Activated naive CD8-positive, alpha-beta T cell treated with anti-CD3 and anti-CD28 coated beads, Interleukin-2, amount 10 ng/mL, durations not matched to agents 7 days and 5 days (primary cell): ENCODE measurements at regions not wholly inside any gene's neighbourhood (a gene's known extent, or its start where the extent isn't known, plus 50 kb on each side); places are given as distances from the start of the nearest gene placed in this dataset.
A peak's percentile ranks its signal among the peaks of the same experiment; 100 is the strongest.
"Not testable (repeated sequence)": the region's sequence is repeated elsewhere in the genome, so short reads cannot be mapped to it uniquely, and the experiment has no call there.

Experiments used
- ATAC-seq: fragments of 150-1000 bp; cut with Tn5 transposase; one replicate; pipeline ENCODE4 v1.10.0; 2021; ENCODE audit warnings: low read depth, moderate library complexity
- POLR2A ChIA-PET: fragments of 350-600 bp; sonication (Branson Sonifier 250); formaldehyde crosslinking; loops from one replicate; lab custom pipeline; 2021; ENCODE audit warnings: antibody characterized with exemption; lab: Charles Lee
- DNase-seq: peaks from one replicate; pipeline ENCODE4 v3.0.0; 2021
- H3K27ac Mint-ChIP-seq: one replicate; pipeline ENCODE4 v1.8.0; 2022; ENCODE audit warnings: mild to moderate bottlenecking, mixed read lengths
- H3K27me3 Mint-ChIP-seq: one replicate; pipeline ENCODE4 v1.8.0; 2022; ENCODE audit warnings: mild to moderate bottlenecking, moderate library complexity, mixed read lengths
- H3K36me3 Mint-ChIP-seq: one replicate; pipeline ENCODE4 v1.8.0; 2021; ENCODE audit warnings: mild to moderate bottlenecking, mixed read lengths
- H3K4me1 Mint-ChIP-seq: one replicate; pipeline ENCODE4 v1.8.0; 2021; ENCODE audit warnings: mixed read lengths
- H3K4me3 Mint-ChIP-seq: one replicate; pipeline ENCODE4 v1.8.0; 2022; ENCODE audit warnings: mild to moderate bottlenecking, moderate library complexity, mixed read lengths
- H3K9me3 Mint-ChIP-seq: one replicate; pipeline ENCODE4 v1.8.0; 2021; ENCODE audit warnings: mixed read lengths

DNA sequence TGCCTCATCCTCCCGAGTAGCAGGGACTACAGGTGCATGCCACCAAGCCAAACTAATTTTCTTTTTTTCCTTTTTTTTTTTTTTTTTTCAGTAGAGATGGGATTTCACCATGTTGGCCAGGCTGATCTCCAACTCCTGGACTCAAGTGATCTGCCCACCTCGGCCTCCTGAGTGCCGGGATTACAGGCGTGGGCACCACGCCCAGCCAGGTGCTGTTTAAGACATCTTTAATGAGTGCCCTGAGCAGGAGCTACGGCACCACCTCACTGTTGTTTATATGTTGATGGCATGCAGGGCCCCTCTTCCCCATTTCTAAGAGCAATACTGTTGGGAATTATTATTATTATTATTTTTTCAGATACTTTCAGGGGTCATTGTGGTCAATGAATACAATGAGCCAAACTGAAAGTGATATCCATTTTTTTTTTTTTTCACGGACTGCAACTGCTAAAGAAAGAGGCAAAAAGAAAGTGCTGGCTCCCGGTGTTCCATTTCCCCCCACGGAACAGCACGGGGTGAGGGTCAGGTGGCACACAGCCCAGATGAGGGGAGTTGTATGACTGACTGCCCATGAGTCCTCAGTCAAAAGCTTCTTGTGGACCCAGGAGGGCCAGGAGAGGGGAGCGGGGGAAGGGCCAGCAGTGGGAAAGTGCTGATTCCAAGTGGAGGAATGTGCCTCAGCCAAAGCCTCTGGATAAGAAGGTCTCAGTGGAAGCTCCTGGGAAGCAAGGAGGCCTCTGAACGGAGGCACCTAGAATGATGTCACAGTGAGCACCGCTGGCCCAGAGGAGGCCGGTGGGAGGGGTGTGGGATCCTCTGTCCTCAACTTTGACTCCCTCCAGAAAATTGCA, 101.8 kb upstream of the HPF1 start:
- no peaks in the 10 kb centered on the region for H3K9me3 Mint-ChIP-seq
- POLR2A ChIA-PET: no interaction called here
- peaks cover 2% of the 10 kb centered on the region for H3K27me3 Mint-ChIP-seq
- H3K36me3 Mint-ChIP-seq: no peaks in the 10 kb centered on the region
- no peak overlapping the region for H3K27ac Mint-ChIP-seq
- H3K4me1 Mint-ChIP-seq: no peaks in the 10 kb centered on the region
- H3K4me3 Mint-ChIP-seq: no peak overlapping the region
- no peak for ATAC-seq
- no peak for DNase-seq

DNA sequence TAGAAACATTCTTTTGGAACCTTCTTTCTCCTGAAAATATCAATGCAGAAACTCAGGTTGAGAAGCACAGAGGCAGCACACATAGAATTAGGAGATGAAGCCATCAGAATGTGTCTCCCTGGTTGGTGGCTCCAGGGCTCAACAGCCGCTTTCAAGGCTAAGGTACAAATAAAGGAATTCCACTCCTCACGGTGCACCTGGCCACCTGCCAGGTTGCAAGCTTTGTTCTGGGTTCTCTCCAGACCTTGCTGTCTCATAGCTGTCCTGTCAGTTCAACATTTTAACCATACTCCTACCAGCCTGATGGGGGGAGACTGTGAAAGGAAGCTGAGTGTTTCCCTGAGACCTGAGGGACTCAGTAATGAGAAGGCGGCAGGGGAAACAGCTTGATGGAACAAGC, 96.3 kb upstream of the HPF1 start:
- Mint-ChIP-seq H3K4me1 (no peaks in the 10 kb centered on the region), H3K27me3 (peaks cover 9% of the 10 kb centered on the region), H3K27ac (no peak overlapping the region), H3K4me3 (no peak overlapping the region), H3K36me3 (no peaks in the 10 kb centered on the region), H3K9me3 (no peaks in the 10 kb centered on the region)
- ATAC-seq (no peak), DNase-seq (no peak)
- POLR2A ChIA-PET: no interaction called here

DNA sequence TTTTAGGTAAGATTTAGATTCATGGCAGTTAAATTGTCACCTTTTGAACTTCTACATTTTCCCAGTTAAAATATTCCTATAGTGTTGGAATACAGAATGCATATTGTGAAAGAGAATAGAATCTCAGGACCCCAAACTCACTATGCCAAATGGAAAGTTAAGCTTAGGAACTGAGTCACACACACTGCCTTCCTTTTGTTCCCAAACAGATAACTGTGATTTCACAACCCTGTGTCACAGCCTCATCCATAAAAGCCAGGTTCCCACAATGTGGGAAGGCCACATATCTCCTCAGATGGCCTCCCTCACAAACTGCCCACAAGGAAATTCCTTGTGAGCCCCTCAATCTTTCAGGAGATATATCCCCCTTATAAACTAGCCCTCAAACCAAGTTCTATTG, 94.7 kb upstream of the HPF1 start:
- Mint-ChIP-seq H3K36me3 (no peaks in the 10 kb centered on the region), H3K4me1 (no peaks in the 10 kb centered on the region), H3K27me3 (peaks cover 12% of the 10 kb centered on the region), H3K4me3 (no peak overlapping the region), H3K27ac (no peak overlapping the region), H3K9me3 (no peaks in the 10 kb centered on the region)
- no peak for ATAC-seq
- no peak for DNase-seq
- POLR2A ChIA-PET: no interaction called here

DNA sequence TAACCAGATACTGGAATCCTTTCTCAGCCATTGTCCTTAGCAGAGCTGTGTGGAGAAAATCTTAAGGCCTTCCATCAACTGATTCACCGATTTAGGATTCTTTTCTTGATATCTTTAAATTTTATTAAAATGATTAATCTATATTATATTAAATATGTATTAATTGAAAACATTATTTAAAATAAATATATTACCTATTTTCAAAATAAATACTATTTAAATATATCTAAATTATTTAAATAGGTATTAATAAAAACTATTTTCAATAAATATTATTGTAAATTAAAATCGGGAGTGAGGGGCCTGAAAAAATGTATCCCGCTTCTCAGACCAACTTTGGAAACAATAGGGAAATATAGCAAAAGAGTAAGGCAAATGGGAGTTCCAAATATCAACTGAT, 94.0 kb upstream of the HPF1 start:
- Mint-ChIP-seq H3K36me3 (no peaks in the 10 kb centered on the region), H3K9me3 (no peaks in the 10 kb centered on the region), H3K27me3 (peaks cover 12% of the 10 kb centered on the region), H3K4me3 (no peak overlapping the region), H3K27ac (no peak overlapping the region), H3K4me1 (no peaks in the 10 kb centered on the region)
- DNase-seq (no peak), ATAC-seq (no peak)
- POLR2A ChIA-PET: no interaction called here

DNA sequence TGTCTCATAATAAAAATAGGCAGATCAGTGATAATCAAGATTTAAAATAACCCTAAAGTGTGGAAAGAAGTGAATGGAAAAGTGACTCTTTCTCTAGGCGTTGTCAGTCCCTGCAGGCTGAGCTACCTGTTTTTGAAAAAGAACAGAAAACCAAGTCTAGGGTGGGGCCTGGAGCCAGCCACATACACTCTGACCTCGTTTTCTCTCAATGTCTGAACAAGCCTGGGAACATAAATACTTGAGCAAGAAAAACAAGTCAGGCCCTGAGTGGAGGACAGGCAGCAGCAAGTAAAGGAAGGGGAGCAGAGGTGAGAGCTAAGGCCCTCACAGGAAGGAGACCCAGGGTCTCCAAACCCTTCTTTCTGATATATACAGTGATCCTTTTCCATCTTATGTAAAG, 91.7 kb upstream of the HPF1 start:
- Mint-ChIP-seq H3K4me1 (no peaks in the 10 kb centered on the region), H3K27me3 (peaks cover 10% of the 10 kb centered on the region), H3K4me3 (no peak overlapping the region), H3K36me3 (no peaks in the 10 kb centered on the region), H3K27ac (no peak overlapping the region), H3K9me3 (no peaks in the 10 kb centered on the region)
- POLR2A ChIA-PET: no interaction called here
- ATAC-seq (no peak), DNase-seq (no peak)

DNA sequence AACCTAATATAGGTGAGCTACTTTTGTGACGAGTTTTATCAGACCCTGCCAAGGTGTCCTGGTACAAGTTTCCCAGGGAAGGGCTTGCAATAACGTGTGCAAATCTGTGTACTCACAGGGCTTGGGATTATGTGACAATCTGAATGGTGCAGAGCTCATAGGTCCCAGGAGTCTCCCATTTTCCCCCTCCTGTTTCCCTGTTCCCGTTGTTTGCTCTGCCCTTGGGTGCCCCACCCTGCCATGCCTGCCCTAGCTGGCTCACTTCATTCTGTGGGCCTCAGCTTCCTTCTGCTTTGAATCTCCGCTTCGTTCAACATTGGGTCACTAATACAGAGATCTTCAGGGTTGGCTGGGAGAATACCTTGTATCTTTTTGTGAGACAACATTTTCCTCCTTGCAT, 90.3 kb upstream of the HPF1 start:
- Mint-ChIP-seq H3K9me3 (no peaks in the 10 kb centered on the region), H3K36me3 (no peaks in the 10 kb centered on the region), H3K4me3 (no peak overlapping the region), H3K27ac (no peak overlapping the region), H3K4me1 (no peaks in the 10 kb centered on the region), H3K27me3 (peaks cover 8% of the 10 kb centered on the region)
- POLR2A ChIA-PET: no interaction called here
- ATAC-seq (no peak), DNase-seq (no peak)

DNA sequence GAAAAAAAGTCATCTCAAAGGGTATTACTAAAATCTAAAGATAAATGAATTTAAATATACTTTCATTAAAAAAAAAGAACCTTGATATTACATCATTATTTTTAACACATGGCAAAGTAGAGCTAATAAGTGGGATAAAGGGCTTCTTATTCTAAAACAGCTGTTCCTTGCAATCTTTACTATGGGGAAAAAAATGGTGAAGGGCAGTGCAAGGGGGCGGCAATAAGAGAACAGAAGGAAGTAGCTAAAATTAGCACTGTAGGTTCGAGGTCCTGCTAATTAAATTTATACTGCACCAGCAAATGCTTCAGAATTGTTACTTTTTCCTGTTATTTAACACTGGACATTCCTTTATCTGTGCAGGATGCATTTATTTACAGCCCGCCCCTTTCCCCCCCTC, 89.4 kb upstream of the HPF1 start:
- Mint-ChIP-seq H3K27me3 (peaks cover 8% of the 10 kb centered on the region), H3K36me3 (no peaks in the 10 kb centered on the region), H3K27ac (no peak overlapping the region), H3K9me3 (no peaks in the 10 kb centered on the region), H3K4me1 (no peaks in the 10 kb centered on the region), H3K4me3 (no peak overlapping the region)
- DNase-seq: no peak
- POLR2A ChIA-PET: no interaction called here
- ATAC-seq: no peak

DNA sequence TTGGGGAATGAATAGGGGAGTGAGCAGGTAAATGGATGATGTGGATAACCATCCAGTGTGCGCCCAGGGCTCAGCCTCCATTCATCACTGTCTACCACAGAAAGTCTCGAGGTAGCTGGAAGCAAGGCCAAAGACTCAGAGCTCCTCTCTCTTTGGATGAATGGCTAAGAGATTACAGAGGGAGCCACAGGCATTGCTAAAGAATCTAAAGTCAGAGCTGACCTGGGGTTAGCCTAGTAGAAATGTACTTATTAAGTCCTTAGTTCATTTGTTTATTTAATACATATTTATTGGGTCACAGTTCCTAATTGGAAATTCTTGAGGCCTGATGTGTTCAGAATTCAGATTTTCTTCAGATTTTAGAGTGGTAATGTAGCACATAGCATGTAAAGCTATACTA, 88.7 kb upstream of the HPF1 start:
- Mint-ChIP-seq H3K4me1 (no peaks in the 10 kb centered on the region), H3K36me3 (no peaks in the 10 kb centered on the region), H3K4me3 (no peak overlapping the region), H3K27me3 (peaks cover 8% of the 10 kb centered on the region), H3K27ac (no peak overlapping the region), H3K9me3 (no peaks in the 10 kb centered on the region)
- ATAC-seq (no peak), DNase-seq (no peak)
- POLR2A ChIA-PET: no interaction called here

DNA sequence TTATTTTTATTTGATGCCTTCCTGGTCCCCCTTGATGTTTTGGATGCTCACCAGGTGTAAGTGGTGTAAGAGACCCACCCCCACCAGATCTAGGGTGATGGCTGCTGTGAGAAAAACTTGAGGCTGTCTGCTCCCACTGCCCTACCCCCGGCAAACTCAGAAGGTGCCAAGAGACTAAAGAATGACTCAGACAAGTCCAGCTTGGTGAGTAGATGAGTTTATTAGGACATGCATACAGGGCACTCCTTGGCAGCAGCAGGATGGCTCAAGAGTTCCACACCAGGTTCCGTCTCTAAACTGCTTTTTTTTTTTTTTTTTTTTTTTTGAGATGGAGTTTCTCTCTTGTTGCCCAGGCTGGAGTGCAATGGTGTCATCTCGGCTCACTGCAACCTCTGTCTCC, 84.0 kb upstream of the HPF1 start:
- POLR2A ChIA-PET: no interaction called here
- Mint-ChIP-seq H3K27ac (no peak overlapping the region), H3K27me3 (peaks cover 3% of the 10 kb centered on the region), H3K36me3 (no peaks in the 10 kb centered on the region), H3K4me3 (no peak overlapping the region), H3K4me1 (no peaks in the 10 kb centered on the region), H3K9me3 (peaks cover 2% of the 10 kb centered on the region)
- DNase-seq (no peak), ATAC-seq (no peak)

DNA sequence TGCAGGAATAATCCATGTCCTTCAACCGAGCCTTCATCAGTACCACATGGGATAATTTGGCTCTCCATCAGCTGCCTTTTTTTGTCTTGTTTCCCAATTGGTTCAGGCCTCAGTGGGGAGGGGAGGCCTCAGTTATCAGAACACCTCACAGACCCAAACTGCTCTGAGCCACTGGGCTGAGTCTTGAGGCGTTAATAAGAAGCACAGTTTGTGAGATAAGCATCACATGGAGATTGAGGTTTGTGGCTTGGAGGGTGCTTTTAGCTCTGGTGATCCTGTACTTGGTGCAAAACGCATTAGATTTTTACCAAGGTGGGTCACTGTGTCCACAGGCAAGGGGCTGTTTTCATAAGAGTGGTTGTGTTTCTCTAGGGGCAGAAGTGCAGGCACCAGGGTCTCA, 82.8 kb upstream of the HPF1 start:
- POLR2A ChIA-PET: no interaction called here
- ATAC-seq (no peak), DNase-seq (no peak)
- no peak overlapping the region for H3K4me3 Mint-ChIP-seq
- H3K27me3 Mint-ChIP-seq: peaks cover 3% of the 10 kb centered on the region
- no peaks in the 10 kb centered on the region for H3K4me1 Mint-ChIP-seq
- no peaks in the 10 kb centered on the region for H3K36me3 Mint-ChIP-seq
- H3K27ac Mint-ChIP-seq: no peak overlapping the region
- peaks cover 2% of the 10 kb centered on the region for H3K9me3 Mint-ChIP-seq

DNA sequence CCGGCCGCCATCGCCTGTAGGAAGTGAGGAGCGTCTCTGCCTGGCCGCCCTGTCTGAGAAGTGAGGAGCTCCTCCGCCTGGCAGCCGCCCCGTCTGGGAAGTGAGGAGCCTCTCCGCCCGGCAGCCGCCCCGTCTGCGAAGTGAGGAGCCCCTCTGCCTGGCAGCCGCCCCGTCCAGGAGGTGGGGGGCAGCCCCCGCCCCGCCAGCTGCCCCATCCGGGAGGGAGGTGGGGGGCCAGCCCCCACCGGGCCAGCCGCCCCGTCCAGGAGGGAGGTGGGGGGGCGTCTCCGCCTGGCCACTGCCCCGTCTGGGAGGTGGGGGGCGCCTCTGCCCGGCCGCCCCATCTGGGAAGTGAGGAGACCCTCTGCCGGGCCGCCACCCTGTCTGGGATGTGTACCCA, 70.6 kb upstream of the HPF1 start:
- DNase-seq, POLR2A ChIA-PET, ATAC-seq: not testable (repeated sequence)

DNA sequence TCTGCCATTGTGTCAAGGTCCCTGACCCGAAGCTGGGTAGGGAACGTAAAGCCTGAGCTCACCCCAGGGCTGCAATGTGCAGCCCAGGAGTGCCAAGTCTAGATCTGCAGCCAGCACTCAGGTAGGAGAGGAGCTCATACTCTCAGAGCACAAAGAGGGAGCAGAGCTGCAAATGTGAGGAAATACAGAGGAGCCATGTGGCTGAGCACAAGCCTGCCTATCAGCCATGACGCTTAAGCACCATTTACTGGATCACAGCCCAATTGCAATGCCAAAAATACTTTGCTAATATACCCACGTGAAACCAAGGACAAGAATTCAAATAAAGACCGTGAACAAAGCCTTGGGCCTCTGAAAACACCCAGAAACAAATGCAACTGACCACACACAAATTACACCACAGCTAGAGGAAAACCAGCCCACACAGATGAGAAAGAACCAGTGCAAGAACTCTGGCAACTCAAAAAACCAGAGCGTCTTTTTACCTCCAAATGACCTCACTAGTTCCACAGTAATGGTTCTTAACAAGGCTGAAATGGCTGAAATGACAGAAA, 69.0 kb upstream of the HPF1 start:
- ATAC-seq (no peak), DNase-seq (no peak)
- Mint-ChIP-seq H3K4me1 (peaks cover 5% of the 10 kb centered on the region), H3K27me3 (no peaks in the 10 kb centered on the region), H3K4me3 (no peak overlapping the region), H3K9me3 (peaks cover 2% of the 10 kb centered on the region), H3K27ac (no peak overlapping the region), H3K36me3 (no peaks in the 10 kb centered on the region)
- POLR2A ChIA-PET: no interaction called here

More for the DNA sequence above, 70.6 kb upstream of the HPF1 start:
- H3K4me3 Mint-ChIP-seq, H3K27ac Mint-ChIP-seq, H3K9me3 Mint-ChIP-seq, H3K27me3 Mint-ChIP-seq, H3K4me1 Mint-ChIP-seq, H3K36me3 Mint-ChIP-seq: not testable (repeated sequence)

DNA sequence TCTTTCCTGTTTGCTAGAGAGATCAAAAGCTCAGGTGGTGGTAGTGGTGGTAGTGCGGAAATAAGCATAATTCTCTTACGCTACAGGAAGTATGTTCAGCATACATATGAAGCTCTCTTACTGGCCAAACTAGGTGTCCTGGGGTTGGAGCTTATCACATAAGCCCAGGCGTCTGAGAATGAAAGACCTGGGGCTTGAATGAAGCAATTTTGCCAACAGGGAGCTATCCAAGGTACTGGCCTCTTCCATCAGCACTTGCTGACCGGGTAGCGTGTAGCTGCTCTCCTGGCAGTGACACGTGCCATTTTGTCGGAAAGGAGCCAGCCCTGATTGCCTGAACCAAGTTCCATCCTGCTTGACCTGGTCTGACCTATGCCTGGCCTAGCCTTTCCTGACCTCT, 65.9 kb upstream of the HPF1 start:
- Mint-ChIP-seq H3K36me3 (no peaks in the 10 kb centered on the region), H3K27me3 (peaks cover 3% of the 10 kb centered on the region), H3K9me3 (no peaks in the 10 kb centered on the region), H3K27ac (no peak overlapping the region), H3K4me3 (no peak overlapping the region), H3K4me1 (peaks cover 5% of the 10 kb centered on the region)
- ATAC-seq (peak; percentile 95), DNase-seq (peak; percentile 28)
- POLR2A ChIA-PET: no interaction called here

DNA sequence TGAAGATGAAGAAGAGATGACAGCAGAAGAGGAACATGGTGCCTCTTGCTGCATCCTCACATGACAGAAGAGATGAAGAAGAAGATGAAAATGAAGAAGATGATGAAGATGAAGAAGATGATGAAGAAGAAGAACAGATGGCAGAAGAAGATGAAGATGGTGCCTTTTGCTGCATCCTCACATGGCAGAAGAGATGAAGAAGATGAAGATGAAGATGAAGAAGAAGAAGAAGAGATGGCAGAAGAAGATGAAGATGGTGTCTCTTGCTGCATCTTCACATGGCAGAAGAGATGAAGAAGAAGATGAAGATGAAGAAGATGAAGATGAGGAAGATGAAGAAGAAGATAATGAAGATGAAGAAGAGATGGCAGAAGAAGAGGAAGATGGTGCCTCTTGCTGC, 63.7 kb upstream of the HPF1 start:
- Mint-ChIP-seq H3K4me3 (no peak overlapping the region), H3K27ac (no peak overlapping the region), H3K9me3 (no peaks in the 10 kb centered on the region), H3K27me3 (peaks cover 6% of the 10 kb centered on the region), H3K4me1 (peaks cover 6% of the 10 kb centered on the region), H3K36me3 (no peaks in the 10 kb centered on the region)
- DNase-seq (no peak), ATAC-seq (no peak)
- POLR2A ChIA-PET: no interaction called here
